H1 (cell line): ENCODE measurements at regions not wholly inside any gene's neighbourhood (a gene's known extent, or its start where the extent isn't known, plus 50 kb on each side); places are given as distances from the start of the nearest gene placed in this dataset.

ENCODE experiments used
- CTCF ChIA-PET: fragments of 300-600 bp; sonication (Branson Sonifier 250); formaldehyde crosslinking; loops from one replicate; lab custom pipeline; 2021; ENCODE audit not compliant: partially characterized antibody; lab: Charles Lee
- POLR2A ChIA-PET: fragments of 300-600 bp; sonication (Branson Sonifier 250); formaldehyde crosslinking; loops from one replicate; lab custom pipeline; 2021; ENCODE audit warnings: inconsistent platforms; ENCODE audit not compliant: partially characterized antibody; lab: Charles Lee
- DNase-seq, 2 experiments: peaks; one replicate each; pipeline versions ENCODE4 v3.0.0 to v3.0.0-alpha.2; 2010 to 2022; ENCODE audit warnings: low spot score in 2 of 2, low read depth in 1 of 2, mixed read lengths in 1 of 2
- FAIRE-seq: peaks from 2 replicates; lab custom pipeline; 2011; peaks lifted over from hg19 to GRCh38; lab: Jason Lieb, UNC
- H2AFZ ChIP-seq: 2 replicates; pipeline ENCODE4 v1.8.1; 2012; ENCODE audit warnings: low read length, inconsistent platforms
- H2AK5ac ChIP-seq: 2 replicates; pipeline ENCODE4 v1.6.1; 2013; ENCODE audit warnings: low read depth, low read length
- H2BK120ac ChIP-seq: replicated peaks from 2 replicates; pipeline ENCODE3; 2013; ENCODE audit warnings: low read depth, low read length, inconsistent platforms
- H2BK12ac ChIP-seq: 2 replicates; pipeline ENCODE4 v1.6.1; 2013; ENCODE audit warnings: low read depth, low read length
- H2BK15ac ChIP-seq: 2 replicates; pipeline ENCODE4 v1.6.1; 2013; ENCODE audit warnings: low read length
- H2BK20ac ChIP-seq: 2 replicates; pipeline ENCODE4 v1.6.1; 2013; ENCODE audit warnings: low read length
- H2BK5ac ChIP-seq: 2 replicates; pipeline ENCODE4 v1.6.1; 2013; ENCODE audit warnings: low read depth, low read length
- H3K14ac ChIP-seq: 2 replicates; pipeline ENCODE4 v1.6.1; 2013; ENCODE audit warnings: inconsistent platforms; ENCODE audit not compliant: insufficient read length
- H3K18ac ChIP-seq: 2 replicates; pipeline ENCODE4 v1.6.1; 2013; ENCODE audit warnings: low read length; ENCODE audit errors: extremely low read depth
- H3K23ac ChIP-seq: 2 replicates; pipeline ENCODE4 v1.6.1; 2013; ENCODE audit warnings: inconsistent platforms; ENCODE audit not compliant: insufficient read length
- H3K23me2 ChIP-seq: 2 replicates; pipeline ENCODE4 v1.6.1; 2013; ENCODE audit warnings: low read depth, low read length
- H3K27ac ChIP-seq: 2 replicates; pipeline ENCODE4 v1.6.1; 2011; ENCODE audit warnings: low read depth, low read length, inconsistent platforms
- H3K27me3 ChIP-seq, 4 experiments: replicated peaks in 1 of 4; 1 replicate in 1 of 4; 2 replicates in 3 of 4; pipeline versions ENCODE4 v1.6.1 to v1.8.1; 2011 to 2013; ENCODE audit warnings: low read length in 3 of 4, mild to moderate bottlenecking in 3 of 4, inconsistent platforms in 2 of 4, mixed read lengths in 2 of 4, moderate library complexity in 1 of 4; ENCODE audit not compliant: control insufficient read depth in 3 of 4, insufficient read depth in 3 of 4; ENCODE audit errors: extremely low read depth in 1 of 4
- H3K36me3 ChIP-seq, 4 experiments: 2 replicates each; pipeline versions ENCODE4 v1.6.1 to v1.8.1; 2011 to 2013; ENCODE audit warnings: mild to moderate bottlenecking in 4 of 4, low read length in 3 of 4, moderate library complexity in 2 of 4, control low read depth in 1 of 4, inconsistent platforms in 1 of 4; ENCODE audit not compliant: insufficient read depth in 4 of 4, control insufficient read depth in 2 of 4
- H3K4ac ChIP-seq: replicated peaks from 2 replicates; pipeline ENCODE3; 2013; ENCODE audit warnings: low read length, low read depth, mixed read lengths, inconsistent platforms; ENCODE audit not compliant: insufficient read length
- H3K4me1 ChIP-seq, 4 experiments: replicated peaks in 1 of 4; 1 replicate in 1 of 4; 2 replicates in 3 of 4; pipeline versions ENCODE4 v1.6.1 to v1.8.1; 2011 to 2013; ENCODE audit warnings: low read length in 3 of 4, inconsistent platforms in 2 of 4, mixed read lengths in 1 of 4; ENCODE audit not compliant: insufficient read depth in 4 of 4, control insufficient read depth in 3 of 4
- H3K4me2 ChIP-seq, 2 experiments: 2 replicates each; pipeline versions ENCODE4 v1.6.1 to v1.8.1; 2011 to 2013; ENCODE audit warnings: low read depth in 2 of 2, low read length in 2 of 2, control low read depth in 1 of 2, inconsistent platforms in 1 of 2, mild to moderate bottlenecking in 1 of 2; ENCODE audit not compliant: insufficient read depth in 1 of 2
- H3K4me3 ChIP-seq, 4 experiments: fragments of 200-600, 300-600 bp in 1 of 4; sonication (generic), shearing (Covaris generic), sonication (Bioruptor Twin) in 1 of 4; 2 replicates each; pipeline versions ENCODE4 v1.5.1 to v1.8.1; 2011 to 2016; ENCODE audit warnings: low read length in 4 of 4, low read depth in 3 of 4, control low read depth in 2 of 4, inconsistent platforms in 2 of 4, mild to moderate bottlenecking in 2 of 4, mixed read lengths in 1 of 4, moderate library complexity in 1 of 4; ENCODE audit not compliant: insufficient read depth in 2 of 4; ENCODE audit errors: extremely low read depth in 1 of 4
- H3K56ac ChIP-seq: replicated peaks from 2 replicates; pipeline ENCODE3; 2013; ENCODE audit warnings: low read depth, mild to moderate bottlenecking, mixed read lengths, low read length, inconsistent platforms; ENCODE audit not compliant: insufficient read length
- H3K79me1 ChIP-seq: 2 replicates; pipeline ENCODE4 v1.6.1; 2013; ENCODE audit warnings: low read depth, low read length, control low read depth
- H3K79me2 ChIP-seq, 2 experiments: 2 replicates each; pipeline versions ENCODE4 v1.6.1 to v1.8.1; 2012 to 2013; ENCODE audit warnings: low read length in 2 of 2, mild to moderate bottlenecking in 2 of 2, inconsistent platforms in 1 of 2; ENCODE audit not compliant: insufficient read depth in 2 of 2, control insufficient read depth in 1 of 2
- H3K9ac ChIP-seq, 4 experiments: replicated peaks in 1 of 4; 1 replicate in 1 of 4; 2 replicates in 3 of 4; pipeline versions ENCODE4 v1.6.1 to v1.8.1; 2011 to 2013; ENCODE audit warnings: low read depth in 3 of 4, low read length in 3 of 4, control low read depth in 2 of 4, mild to moderate bottlenecking in 2 of 4, moderate library complexity in 2 of 4, inconsistent platforms in 1 of 4; ENCODE audit errors: extremely low read depth in 1 of 4
- H3K9me3 ChIP-seq, 2 experiments: 2 replicates each; pipeline versions ENCODE4 v1.6.1 to v1.8.1; 2012 to 2013; ENCODE audit warnings: mild to moderate bottlenecking in 2 of 2, moderate library complexity in 2 of 2, control low read depth in 1 of 2, inconsistent platforms in 1 of 2, low read depth in 1 of 2, low read length in 1 of 2, mixed read lengths in 1 of 2; ENCODE audit not compliant: insufficient read depth in 2 of 2
- H4K20me1 ChIP-seq, 2 experiments: replicated peaks in 1 of 2; 2 replicates each; pipeline versions ENCODE3 to v1.8.1; 2011 to 2013; ENCODE audit warnings: inconsistent platforms in 2 of 2, low read length in 2 of 2, mild to moderate bottlenecking in 1 of 2; ENCODE audit not compliant: insufficient read depth in 2 of 2, control insufficient read depth in 1 of 2
- H4K5ac ChIP-seq: 2 replicates; pipeline ENCODE4 v1.6.1; 2013; ENCODE audit warnings: low read length, low read depth, mixed read lengths, inconsistent platforms; ENCODE audit not compliant: insufficient read length
- H4K8ac ChIP-seq: 2 replicates; pipeline ENCODE4 v1.8.0; 2013; ENCODE audit warnings: mild to moderate bottlenecking, moderate library complexity, low read length, inconsistent platforms; ENCODE audit not compliant: insufficient read depth; ENCODE audit errors: extremely low read depth
- H4K91ac ChIP-seq: replicated peaks from 2 replicates; pipeline ENCODE3; 2013; ENCODE audit warnings: low read length, mixed read lengths, inconsistent platforms; ENCODE audit not compliant: insufficient read length
- WGBS, 2 experiments: shearing (Covaris generic) in 1 of 2; methylation state at CpG; one replicate each; pipeline versions ENCODE4 v1.1.6 to v1.1.7; 2013 to 2015; ENCODE audit warnings: low lambda C conversion rate in 2 of 2, mixed read lengths in 2 of 2, inconsistent platforms in 1 of 2, low coverage in 1 of 2, missing lambda C conversion rate in 1 of 2; ENCODE audit not compliant: insufficient replicate concordance in 2 of 2, insufficient coverage in 1 of 2, insufficient read length in 1 of 2; ENCODE audit errors: extremely low coverage in 1 of 2, missing lambda C conversion rate in 1 of 2; 5-methylcytosine and 5-hydroxymethylcytosine counted together

DNA sequence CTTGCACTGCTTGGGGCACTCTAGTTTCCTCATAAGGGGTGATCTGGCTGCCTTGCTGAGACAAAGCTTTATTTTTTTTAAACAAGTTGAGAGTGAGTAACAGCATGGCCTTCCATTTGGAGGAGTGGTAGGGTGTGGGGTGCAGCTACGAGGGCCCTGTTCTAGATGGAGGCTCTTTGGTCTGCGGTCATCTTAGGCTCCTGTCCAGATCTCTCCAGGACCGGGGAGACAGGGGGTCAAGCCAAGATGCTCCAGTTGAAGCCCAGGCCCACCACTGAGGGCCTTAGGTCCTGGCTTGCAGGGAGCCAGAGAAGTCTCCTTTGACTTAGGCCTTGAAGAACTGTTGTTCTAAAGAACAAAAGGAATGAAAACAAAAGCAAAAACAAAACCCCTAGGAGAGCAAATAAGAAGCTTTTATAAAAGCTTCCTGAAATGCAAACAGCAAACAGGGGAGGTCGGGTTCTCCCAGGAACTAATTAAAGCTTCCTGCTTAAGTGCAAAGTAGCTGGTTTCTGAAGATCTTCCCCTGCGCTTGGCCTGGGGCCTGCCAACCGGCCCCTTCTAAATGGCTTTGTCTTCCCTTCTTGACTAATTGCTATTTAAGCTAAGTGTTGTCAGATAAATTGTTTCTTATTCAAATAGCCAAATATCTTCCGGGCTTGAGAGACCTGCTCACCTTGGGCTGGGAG lies 259.2 kb downstream of the GLRX3 start:
- no peaks in the 10 kb centered on the region for H3K23me2 ChIP-seq
- H3K27ac ChIP-seq: no peak overlapping the region
- no peak overlapping the region for H2AK5ac ChIP-seq
- no peak overlapping the region for H3K9ac ChIP-seq
- H2BK15ac ChIP-seq: no peak overlapping the region
- H3K27me3 ChIP-seq: peaks cover 0 to 1% (median 0%) of the 10 kb centered on the region in 4 experiments; a peak in 2 of 7 replicates
- peaks cover 0 to 6% (median 3%) of the 10 kb centered on the region in 4 experiments; a peak in 3 of 7 replicates for H3K4me1 ChIP-seq
- 61% methylated on average over 7 of the region's 7 CpGs; no CpG with 5 or more reads in 1 of the 2 experiments for WGBS, 2 experiments
- no peaks in the 10 kb centered on the region for H4K20me1 ChIP-seq
- CTCF ChIA-PET: no interaction called here
- peak overlapping the region; percentile 72; the same call in 1 of the 2 replicates for H2BK20ac ChIP-seq
- H3K36me3 ChIP-seq: peaks cover 0 to 6% (median 0%) of the 10 kb centered on the region in 4 experiments; a peak in 1 of 8 replicates
- POLR2A ChIA-PET: no interaction called here
- peaks cover 16 to 25% of the 10 kb centered on the region in 2 experiments for H3K9me3 ChIP-seq
- FAIRE-seq (no peak), DNase-seq (no peak)
- H3K18ac ChIP-seq: no peak overlapping the region
- H3K4ac ChIP-seq: no peak overlapping the region
- no peak overlapping the region for H3K56ac ChIP-seq
- H3K79me1 ChIP-seq: no peaks in the 10 kb centered on the region
- no peak overlapping the region for H2BK120ac ChIP-seq
- no peak overlapping the region for H2BK12ac ChIP-seq
- H3K23ac ChIP-seq: no peak overlapping the region
- no peak overlapping the region; the same call in 1 of the 2 replicates for H4K8ac ChIP-seq
- H4K91ac ChIP-seq: no peak overlapping the region
- no peak overlapping the region for H4K5ac ChIP-seq
- H2AFZ ChIP-seq: no peak overlapping the region
- H3K4me3 ChIP-seq: no peak overlapping the region
- no peaks in the 10 kb centered on the region for H3K79me2 ChIP-seq
- H3K14ac ChIP-seq: no peak overlapping the region
- peak overlapping the region in 1 of 2 experiments; percentile 18; a peak in 2 of 4 replicates for H3K4me2 ChIP-seq
- H2BK5ac ChIP-seq: no peak overlapping the region
